Esophagus squamous epithelium (tissue), 4 donors: ENCODE measurements at regions not wholly inside any gene's neighbourhood (a gene's known extent, or its start where the extent isn't known, plus 50 kb on each side); places are given as distances from the start of the nearest gene placed in this dataset.

Source experiments
- CTCF ChIP-seq, 6 experiments: fragments of 450-650 bp in 4 of 6; fragments of 200-600 bp in 2 of 6; sonication (generic) in 2 of 6; IDR thresholded peaks; one replicate each; pipeline ENCODE4 v1.5.1; 2016 to 2019; ENCODE audit warnings: antibody characterized with exemption in 6 of 6, mild to moderate bottlenecking in 4 of 6, moderate library complexity in 4 of 6
- POLR2A ChIP-seq, 4 donors: fragments of 450-650 bp; IDR thresholded peaks; one replicate each; pipeline ENCODE4 v1.6.1; 2017; ENCODE audit warnings: antibody characterized with exemption in 4 of 4, mild to moderate bottlenecking in 4 of 4, moderate library complexity in 3 of 4

- TF ChIP-seq CTCF (IDR thresholded peaks at IDR 0.05) (no peak), POLR2A (IDR thresholded peaks at IDR 0.05) (no peak)
Observed at GRCh38 chr11:69217276-69218105, 61.8 kb downstream of the SMIM38 start.
